ENCODE measurements at regions not wholly inside any gene's neighbourhood (a gene's known extent, or its start where the extent isn't known, plus 50 kb on each side); places are given as distances from the start of the nearest gene placed in this dataset.

DNA sequence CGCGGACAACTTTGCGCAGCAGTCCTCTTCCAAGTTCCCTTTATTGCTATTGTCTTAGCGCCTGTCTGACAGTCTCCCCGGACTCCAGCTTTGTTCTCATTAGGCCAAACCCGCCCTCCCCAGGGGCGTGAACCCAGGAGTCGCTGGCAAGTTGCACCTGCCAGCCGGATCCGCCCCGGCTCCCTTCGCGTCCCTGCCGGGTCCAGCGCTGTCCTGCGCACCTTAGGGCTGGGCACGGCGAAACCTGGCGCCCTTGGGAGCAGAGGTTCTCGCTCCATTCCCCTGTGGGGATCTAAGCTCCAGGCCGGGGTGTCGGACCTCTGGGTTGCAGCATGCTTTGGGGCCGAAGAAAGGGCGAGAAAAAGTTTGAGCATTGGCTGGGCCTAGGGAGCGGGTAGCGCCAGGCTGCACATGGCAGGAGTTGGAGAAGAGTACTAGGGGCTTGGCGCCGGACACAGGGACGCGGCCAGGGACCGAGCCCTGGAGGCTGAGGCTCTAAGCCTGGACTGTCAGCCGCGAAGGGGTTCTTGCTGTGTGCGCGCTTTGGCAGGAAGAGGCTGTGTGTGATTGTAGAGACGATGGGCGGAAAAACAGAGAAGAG is 335.1 kb upstream of the THRB start:
- H3K27ac ChIP-seq: peak overlapping the region in 1 of 2 donors; percentile 80
- in situ Hi-C loops (cut with MboI; ENCODE audit: low pct_unique_long_range_greater_than_20kb in 2 of 9, low sequenced_read_pairs in 9 of 9, unreplicated experiment in 9 of 9): no loop called here
- 0 to 3% (median 0%) methylated on average over 1 to 14 of the region's 37 CpGs; no CpG with 5 or more reads in 2 of the 10 experiments for WGBS, 10 experiments
- ATAC-seq (replicated peaks in 6 of 8): peak; percentile 45 to 73 (median 51)
- H3K4me1 ChIP-seq (replicated peaks in 1 of 2): peaks cover 0 to 6% of the 10 kb centered on the region in 2 donors
- H3K4me3 ChIP-seq: peak overlapping the region; percentile 42 to 70 (median 49)

DNA sequence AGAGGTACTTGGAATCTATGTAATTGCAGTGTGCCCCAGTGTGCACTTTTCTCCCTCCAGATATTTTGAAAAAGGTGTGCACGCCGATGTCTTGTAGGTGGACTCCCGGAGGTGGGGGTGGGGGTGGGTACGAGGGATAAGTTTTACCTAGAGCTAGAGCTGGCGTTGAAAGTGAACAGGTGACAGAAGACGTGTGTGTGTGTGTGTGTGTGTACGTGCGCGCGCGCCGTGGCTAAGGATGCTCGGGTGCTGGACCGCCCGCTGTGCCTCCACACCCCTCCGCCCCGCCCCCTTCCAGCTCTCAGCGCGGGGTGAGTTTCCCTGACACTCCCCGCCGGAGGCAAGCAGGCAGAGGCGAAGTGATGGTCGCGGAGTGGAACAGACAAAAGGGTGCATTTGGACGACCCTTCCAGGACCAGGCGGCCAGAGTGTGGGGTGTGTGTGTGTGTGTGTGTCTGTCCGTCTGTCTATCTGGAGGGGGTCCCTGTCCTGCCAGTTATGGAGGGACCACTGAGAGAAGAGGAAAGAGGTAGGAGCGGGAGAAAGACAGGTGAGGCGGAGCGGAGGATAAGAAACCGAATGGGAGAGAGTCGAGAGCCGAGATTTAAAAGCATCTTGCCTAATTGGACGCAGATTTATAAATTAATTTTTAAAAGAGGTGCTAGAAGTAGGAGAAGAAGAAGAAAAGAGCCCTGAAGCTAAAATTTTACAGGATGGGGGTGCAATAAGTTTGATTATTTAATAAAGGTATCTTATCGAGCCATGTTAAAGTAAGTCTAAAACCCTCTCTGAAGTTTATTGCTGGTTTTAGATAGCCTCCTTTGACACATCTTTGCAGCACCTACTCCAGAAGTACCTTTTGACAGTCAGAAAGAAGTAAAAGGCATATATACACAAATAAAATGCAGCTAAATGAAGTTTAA is 335.8 kb upstream of the THRB start:
- Histone ChIP-seq H3K27ac (no peak overlapping the region), H3K4me3 (peak overlapping the region; percentile 42 to 70 (median 49)), H3K4me1 (replicated peaks in 1 of 2) (peaks cover 0 to 6% of the 10 kb centered on the region in 2 donors)
- peak in 7 of 8 experiments; percentile 42 to 62 (median 47) for ATAC-seq (replicated peaks in 6 of 8)
- 7 to 46% (median 20%) methylated on average over 3 to 11 of the region's 35 CpGs for WGBS, 10 experiments
- in situ Hi-C loops (cut with MboI; ENCODE audit: low pct_unique_long_range_greater_than_20kb in 2 of 9, low sequenced_read_pairs in 9 of 9, unreplicated experiment in 9 of 9): no loop called here

DNA sequence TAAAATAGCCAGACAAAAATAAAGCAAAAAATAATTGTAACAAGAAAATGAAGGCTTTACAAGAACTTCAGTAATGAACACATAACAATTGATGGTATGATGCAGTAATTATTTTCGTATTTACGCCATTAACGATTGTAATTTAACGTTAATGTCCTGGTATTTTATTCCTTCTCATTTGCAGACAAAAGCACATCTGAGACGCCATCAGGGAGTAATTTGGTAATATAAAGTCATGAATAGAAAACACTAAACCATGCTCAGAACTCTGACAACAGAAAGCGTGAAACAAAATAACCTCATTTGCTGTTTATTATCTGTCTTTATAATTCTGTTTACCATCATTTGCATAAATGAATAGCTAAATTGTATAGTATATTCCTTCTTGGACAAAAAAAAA is 336.6 kb upstream of the THRB start:
- in situ Hi-C loops (cut with MboI; ENCODE audit: low pct_unique_long_range_greater_than_20kb in 2 of 9, low sequenced_read_pairs in 9 of 9, unreplicated experiment in 9 of 9): no loop called here
- Histone ChIP-seq H3K4me3 (no peak overlapping the region), H3K27ac (no peak overlapping the region), H3K4me1 (replicated peaks in 1 of 2) (peaks cover under 1 to 6% of the 10 kb centered on the region in 2 donors)
- ATAC-seq (replicated peaks in 6 of 8): no peak
- WGBS, 10 experiments: 55 to 100% (median 75%) methylated on average over 1 to 6 of the region's 6 CpGs

DNA sequence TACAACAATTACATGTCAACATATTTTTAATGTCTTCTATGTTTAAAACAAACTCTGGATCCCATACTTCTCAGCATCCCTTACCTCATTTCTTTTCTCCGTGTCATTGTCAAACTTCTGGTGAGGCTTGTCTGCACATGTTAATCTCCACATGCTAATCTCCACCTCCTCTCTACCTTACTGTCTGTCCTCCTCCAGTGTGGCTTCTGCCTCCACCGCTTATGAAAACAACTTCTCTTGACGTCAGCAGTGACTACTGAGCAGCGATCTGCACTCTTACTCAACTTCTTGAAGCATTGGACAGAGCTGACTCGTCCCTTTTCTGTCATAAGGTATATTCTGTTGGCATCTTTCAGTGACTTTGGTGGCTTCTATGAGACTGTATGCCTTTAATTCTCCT is 338.2 kb upstream of the THRB start:
- WGBS, 10 experiments: 0 to 93% (median 81%) methylated on average over 2 to 5 of the region's 5 CpGs; no CpG with 5 or more reads in 3 of the 10 experiments
- H3K4me1 ChIP-seq (replicated peaks in 1 of 2): peaks cover 5 to 6% of the 10 kb centered on the region in 2 donors
- in situ Hi-C loops (cut with MboI; ENCODE audit: low pct_unique_long_range_greater_than_20kb in 2 of 9, low sequenced_read_pairs in 9 of 9, unreplicated experiment in 9 of 9): no loop called here
- H3K4me3 ChIP-seq: no peak overlapping the region
- H3K27ac ChIP-seq: no peak overlapping the region
- no peak for ATAC-seq (replicated peaks in 6 of 8)

DNA sequence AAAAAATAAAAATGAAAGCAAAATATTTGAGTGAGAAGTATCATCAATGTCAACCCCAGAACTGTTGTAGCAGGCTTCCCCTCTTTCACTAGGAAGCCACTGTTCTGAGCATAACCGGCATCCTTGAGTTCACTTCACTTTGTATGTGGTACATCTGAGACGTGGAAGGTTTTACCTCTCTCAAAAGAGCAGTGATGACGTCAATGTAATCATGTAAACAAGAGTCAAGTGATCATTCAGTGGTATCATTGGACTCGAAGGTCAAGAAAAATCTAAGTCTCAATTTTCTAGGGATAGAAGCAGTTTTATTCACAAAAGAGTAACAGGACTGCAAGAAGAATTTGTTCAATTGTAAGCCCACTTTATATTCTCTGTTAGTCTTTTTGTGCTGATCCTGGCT is 339.8 kb upstream of the THRB start:
- 18 to 100% (median 83%) methylated on average over 1 to 4 of the region's 4 CpGs for WGBS, 10 experiments
- in situ Hi-C loops (cut with MboI; ENCODE audit: low pct_unique_long_range_greater_than_20kb in 2 of 9, low sequenced_read_pairs in 9 of 9, unreplicated experiment in 9 of 9): no loop called here
- H3K27ac ChIP-seq: no peak overlapping the region
- H3K4me1 ChIP-seq (replicated peaks in 1 of 2): peaks cover 0 to 5% of the 10 kb centered on the region in 2 donors
- no peak overlapping the region for H3K4me3 ChIP-seq
- no peak for ATAC-seq (replicated peaks in 6 of 8)

DNA sequence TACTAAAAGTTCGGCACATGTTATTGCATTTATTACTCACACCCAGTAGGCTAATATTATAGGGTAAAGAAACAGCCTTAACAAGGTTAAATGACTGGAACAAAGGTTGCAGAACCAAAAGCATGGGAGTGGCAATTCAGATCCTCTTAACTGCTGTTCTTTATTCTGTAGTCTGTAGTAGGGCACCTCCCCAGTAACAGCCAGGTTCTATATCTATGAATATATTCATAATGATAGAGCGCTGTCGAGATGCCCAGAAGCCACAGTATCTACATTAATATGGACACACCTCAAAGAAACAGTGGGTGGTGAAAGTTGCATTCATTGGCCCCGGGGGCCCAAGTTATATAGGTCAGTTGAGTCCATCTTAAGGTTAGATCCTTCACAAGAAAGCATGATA is 340.9 kb upstream of the THRB start:
- H3K4me3 ChIP-seq: no peak overlapping the region
- peak in 3 of 8 experiments; percentile 87 to 94 (median 91) for ATAC-seq (replicated peaks in 6 of 8)
- no peak overlapping the region for H3K27ac ChIP-seq
- WGBS, 10 experiments: 5 to 96% (median 85%) methylated on average over 2 to 4 of the region's 4 CpGs; no CpG with 5 or more reads in 3 of the 10 experiments
- peaks cover 0 to 5% of the 10 kb centered on the region in 2 donors for H3K4me1 ChIP-seq (replicated peaks in 1 of 2)
- in situ Hi-C loops (cut with MboI; ENCODE audit: low pct_unique_long_range_greater_than_20kb in 2 of 9, low sequenced_read_pairs in 9 of 9, unreplicated experiment in 9 of 9): no loop called here

DNA sequence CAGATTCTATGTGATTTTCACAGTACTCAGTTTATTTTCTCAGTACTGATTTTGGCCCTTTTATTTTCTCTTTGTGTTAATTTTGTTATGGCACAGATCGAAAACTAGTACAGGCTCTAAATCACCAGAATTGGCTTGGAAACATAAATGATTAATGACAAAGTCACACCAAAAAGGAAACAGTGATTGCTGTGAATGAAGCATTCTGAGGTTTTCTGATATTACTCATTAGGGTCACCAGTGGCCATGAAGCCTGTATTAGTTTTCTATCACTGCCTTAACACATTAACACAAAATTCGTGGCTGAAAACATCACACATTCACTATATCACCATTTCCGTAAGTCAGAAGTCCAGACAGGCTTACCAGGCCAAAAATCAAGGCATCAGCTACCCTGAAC is 343.0 kb upstream of the THRB start:
- 20 to 94% (median 85%) methylated on average over 1 to 3 of the region's 3 CpGs for WGBS, 10 experiments
- in situ Hi-C loops (cut with MboI; ENCODE audit: low pct_unique_long_range_greater_than_20kb in 2 of 9, low sequenced_read_pairs in 9 of 9, unreplicated experiment in 9 of 9): no loop called here
- Histone ChIP-seq H3K4me3 (no peak overlapping the region), H3K27ac (no peak overlapping the region), H3K4me1 (replicated peaks in 1 of 2) (peaks cover 0 to 8% of the 10 kb centered on the region in 2 donors)
- no peak for ATAC-seq (replicated peaks in 6 of 8)

DNA sequence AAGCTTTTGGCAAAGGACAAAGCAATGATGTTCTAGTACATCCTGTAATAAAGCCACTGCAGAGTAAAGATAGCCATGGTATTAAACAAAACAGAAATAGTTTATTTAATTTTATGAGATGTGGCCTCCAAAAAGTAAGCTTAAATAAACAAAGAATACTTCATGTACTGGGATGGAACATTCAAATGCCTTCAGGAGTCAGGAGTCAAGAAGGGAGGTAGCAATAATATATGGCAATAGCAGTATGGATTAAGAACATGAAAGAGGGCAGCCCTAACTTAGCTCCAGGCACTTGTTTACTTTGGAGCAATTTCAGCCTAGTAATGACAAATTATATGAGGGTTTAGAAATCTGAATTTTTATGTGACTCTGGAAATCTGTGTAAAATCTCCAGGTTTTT is 343.9 kb upstream of the THRB start:
- H3K27ac ChIP-seq: no peak overlapping the region
- in situ Hi-C loops (cut with MboI; ENCODE audit: low pct_unique_long_range_greater_than_20kb in 2 of 9, low sequenced_read_pairs in 9 of 9, unreplicated experiment in 9 of 9): no loop called here

DNA sequence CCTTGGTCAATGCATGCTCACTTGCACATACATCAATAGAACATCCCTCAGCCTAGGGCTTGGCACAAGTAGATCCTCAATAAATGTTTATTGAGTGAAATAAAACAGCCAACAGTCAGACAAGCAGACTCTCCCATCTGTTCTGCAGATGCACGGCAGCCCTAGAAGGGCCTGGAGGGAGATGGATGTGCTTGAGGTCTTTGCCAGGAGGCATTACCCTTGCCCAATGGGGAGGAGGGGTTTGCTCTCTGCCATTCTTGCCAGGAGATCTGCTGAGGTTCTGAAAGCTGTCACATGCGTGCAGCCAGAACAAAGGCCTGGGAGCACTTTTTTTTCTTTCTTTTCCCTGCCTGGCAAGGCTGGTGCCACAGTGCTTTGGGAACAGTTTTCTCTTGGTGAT is 349.3 kb upstream of the THRB start:
- in situ Hi-C loops (cut with MboI; ENCODE audit: low pct_unique_long_range_greater_than_20kb in 2 of 9, low sequenced_read_pairs in 9 of 9, unreplicated experiment in 9 of 9): no loop called here
- WGBS, 10 experiments: 0 to 100% (median 57%) methylated on average over 1 of the region's 2 CpGs; no CpG with 5 or more reads in 5 of the 10 experiments
- peaks cover 0 to 8% of the 10 kb centered on the region in 2 donors for H3K4me1 ChIP-seq (replicated peaks in 1 of 2)
- ATAC-seq (replicated peaks in 6 of 8): peak in 2 of 8 experiments; percentile 36 to 62
- no peak overlapping the region for H3K4me3 ChIP-seq
- H3K27ac ChIP-seq: no peak overlapping the region

More for the DNA sequence above, 343.9 kb upstream of the THRB start:
- ATAC-seq (replicated peaks in 6 of 8): peak in 1 of 8 experiments; percentile 76
- no peak overlapping the region for H3K4me3 ChIP-seq
- H3K4me1 ChIP-seq (replicated peaks in 1 of 2): peaks cover 0 to 13% of the 10 kb centered on the region in 2 donors

DNA sequence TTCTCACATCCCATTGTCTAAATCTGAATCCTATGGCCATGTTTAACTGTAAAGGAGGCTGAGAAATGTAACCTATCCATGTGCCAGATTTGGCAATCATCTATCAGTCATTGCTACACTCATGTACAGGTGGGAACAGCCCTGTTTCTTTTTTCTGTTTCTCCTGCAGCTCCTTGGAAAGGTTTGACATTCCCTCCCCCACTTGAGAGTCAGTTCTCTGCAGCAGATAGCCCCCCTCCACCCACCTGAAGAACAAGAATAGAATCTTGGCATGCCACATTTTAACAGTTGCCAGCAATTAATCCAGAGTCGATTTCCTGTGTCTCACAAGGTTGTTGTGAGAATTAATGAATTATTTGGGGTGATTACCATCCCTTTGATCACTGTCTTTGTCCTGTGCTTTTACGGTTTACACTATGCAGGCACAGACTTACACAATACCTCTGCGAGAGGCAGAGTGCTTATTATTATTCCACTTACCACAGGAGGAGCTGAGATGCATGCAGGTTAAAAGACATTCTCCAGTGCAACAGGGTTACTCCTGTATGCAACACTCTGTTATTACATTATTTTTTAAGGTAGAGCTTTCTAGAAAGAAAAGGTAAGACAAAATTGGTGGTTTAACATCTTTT is 351.0 kb upstream of the THRB start:
- WGBS, 10 experiments: 11 to 74% (median 40%) methylated on average over 1 to 3 of the region's 3 CpGs; no CpG with 5 or more reads in 1 of the 10 experiments
- ATAC-seq (replicated peaks in 6 of 8): no peak
- no peak overlapping the region for H3K4me3 ChIP-seq
- peaks cover 1 to 8% of the 10 kb centered on the region in 2 donors for H3K4me1 ChIP-seq (replicated peaks in 1 of 2)
- in situ Hi-C loops (cut with MboI; ENCODE audit: low pct_unique_long_range_greater_than_20kb in 2 of 9, low sequenced_read_pairs in 9 of 9, unreplicated experiment in 9 of 9): no loop called here
- H3K27ac ChIP-seq: no peak overlapping the region

DNA sequence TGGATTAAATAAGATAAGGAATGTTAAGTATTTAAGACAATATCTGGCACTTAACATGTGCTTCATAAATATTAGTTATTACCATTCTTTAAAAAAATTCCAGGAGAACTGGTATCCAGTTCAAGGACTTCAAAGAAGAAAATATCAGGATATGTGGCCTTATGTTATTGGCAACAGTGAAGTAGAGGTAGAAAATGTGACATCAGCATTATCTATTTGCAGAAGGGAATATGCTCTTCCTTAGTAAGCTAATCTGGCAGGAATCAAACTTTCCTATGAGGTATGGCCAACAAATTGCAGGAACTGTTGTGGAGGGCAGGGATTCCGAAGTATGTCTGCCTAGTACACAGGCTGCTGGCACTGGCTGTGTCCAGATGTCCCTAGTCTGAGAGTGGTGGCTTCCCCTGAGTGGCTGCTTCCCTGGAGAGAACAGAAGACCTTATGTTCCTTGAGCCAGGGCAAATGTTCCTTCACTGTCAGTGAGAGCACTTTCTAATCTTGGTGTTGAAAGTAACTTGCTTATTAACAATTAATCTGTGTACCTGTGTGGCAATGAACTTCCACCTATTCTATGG is 351.7 kb upstream of the THRB start:
- in situ Hi-C loops (cut with MboI; ENCODE audit: low pct_unique_long_range_greater_than_20kb in 2 of 9, low sequenced_read_pairs in 9 of 9, unreplicated experiment in 9 of 9): no loop called here
- no peak overlapping the region for H3K27ac ChIP-seq
- no peak overlapping the region for H3K4me3 ChIP-seq
- 14 to 89% (median 73%) methylated on average over 1 of the region's 1 CpG; no CpG with 5 or more reads in 4 of the 10 experiments for WGBS, 10 experiments
- H3K4me1 ChIP-seq (replicated peaks in 1 of 2): peaks cover 7 to 8% of the 10 kb centered on the region in 2 donors
- ATAC-seq (replicated peaks in 6 of 8): no peak

DNA sequence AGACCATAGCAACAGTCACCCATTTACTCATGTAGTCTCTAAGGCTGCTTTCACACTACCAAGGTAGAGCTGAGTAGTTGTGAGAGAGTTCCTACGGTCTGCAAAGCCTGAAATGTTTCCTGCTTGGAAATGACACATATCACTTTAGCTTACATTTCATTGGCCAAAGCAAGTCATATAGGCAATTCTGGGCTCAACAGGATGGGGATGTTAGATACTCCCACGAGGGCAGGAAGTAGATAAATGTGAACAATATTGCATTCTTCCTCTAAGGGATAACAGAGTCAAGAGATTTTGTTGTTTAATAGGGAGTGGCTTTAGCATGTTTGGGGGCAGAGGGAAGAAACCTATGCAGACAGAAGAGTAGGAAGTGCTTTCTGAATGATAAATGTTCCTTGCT is 355.6 kb upstream of the THRB start:
- Histone ChIP-seq H3K4me3 (no peak overlapping the region), H3K27ac (no peak overlapping the region), H3K4me1 (replicated peaks in 1 of 2) (peaks cover 16 to 17% of the 10 kb centered on the region in 2 donors)
- WGBS, 10 experiments: 0 to 92% (median 80%) methylated on average over 1 to 2 of the region's 2 CpGs; no CpG with 5 or more reads in 3 of the 10 experiments
- in situ Hi-C loops (cut with MboI; ENCODE audit: low pct_unique_long_range_greater_than_20kb in 2 of 9, low sequenced_read_pairs in 9 of 9, unreplicated experiment in 9 of 9): no loop called here
- ATAC-seq (replicated peaks in 6 of 8): no peak
